OCI-LY3 (cell line): ENCODE measurements at regions not wholly inside any gene's neighbourhood (a gene's known extent, or its start where the extent isn't known, plus 50 kb on each side); places are given as distances from the start of the nearest gene placed in this dataset.

Experiments
- EZH2phosphoT487 ChIP-seq: fragments of 200-600 bp; shearing (Covaris generic); IDR thresholded peaks from 2 replicates; pipeline ENCODE4 v1.6.1; 2018; ENCODE audit warnings: antibody characterized with exemption, mixed run types, low read depth
- TF ChIP-seq, protein P1 (sequence below): fragments of 200-600, 300-600 bp; sonication (generic); IDR thresholded peaks from 2 replicates; pipeline ENCODE4 v1.5.1; 2014; ENCODE audit warnings: antibody characterized with exemption, low read length, low read depth

DNA sequence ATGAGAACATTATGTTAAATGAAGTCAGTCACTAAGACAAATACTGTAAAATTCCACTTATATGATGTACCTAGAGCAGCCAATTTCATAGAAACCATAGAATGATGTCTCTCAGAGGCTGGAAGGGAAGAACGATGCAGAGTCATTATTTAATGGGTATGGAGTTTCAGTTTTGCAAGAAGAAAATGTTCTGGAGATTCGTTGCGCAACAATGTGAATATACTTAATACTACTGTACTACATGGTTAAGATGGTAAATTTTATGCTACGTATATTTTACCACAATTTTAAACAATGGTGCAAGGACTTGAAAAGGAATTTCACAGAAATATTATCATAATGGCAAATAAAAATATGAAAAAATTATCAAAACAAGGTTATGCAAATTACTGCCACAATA is 972.6 kb downstream of the KCNMA1 start:
- TF ChIP-seq, protein P1, sequence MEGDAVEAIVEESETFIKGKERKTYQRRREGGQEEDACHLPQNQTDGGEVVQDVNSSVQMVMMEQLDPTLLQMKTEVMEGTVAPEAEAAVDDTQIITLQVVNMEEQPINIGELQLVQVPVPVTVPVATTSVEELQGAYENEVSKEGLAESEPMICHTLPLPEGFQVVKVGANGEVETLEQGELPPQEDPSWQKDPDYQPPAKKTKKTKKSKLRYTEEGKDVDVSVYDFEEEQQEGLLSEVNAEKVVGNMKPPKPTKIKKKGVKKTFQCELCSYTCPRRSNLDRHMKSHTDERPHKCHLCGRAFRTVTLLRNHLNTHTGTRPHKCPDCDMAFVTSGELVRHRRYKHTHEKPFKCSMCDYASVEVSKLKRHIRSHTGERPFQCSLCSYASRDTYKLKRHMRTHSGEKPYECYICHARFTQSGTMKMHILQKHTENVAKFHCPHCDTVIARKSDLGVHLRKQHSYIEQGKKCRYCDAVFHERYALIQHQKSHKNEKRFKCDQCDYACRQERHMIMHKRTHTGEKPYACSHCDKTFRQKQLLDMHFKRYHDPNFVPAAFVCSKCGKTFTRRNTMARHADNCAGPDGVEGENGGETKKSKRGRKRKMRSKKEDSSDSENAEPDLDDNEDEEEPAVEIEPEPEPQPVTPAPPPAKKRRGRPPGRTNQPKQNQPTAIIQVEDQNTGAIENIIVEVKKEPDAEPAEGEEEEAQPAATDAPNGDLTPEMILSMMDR: no peak
- no peak for TF ChIP-seq EZH2phosphoT487
